Endothelial cell of umbilical vein (primary cell): ENCODE measurements at regions not wholly inside any gene's neighbourhood (a gene's known extent, or its start where the extent isn't known, plus 50 kb on each side); places are given as distances from the start of the nearest gene placed in this dataset.

Experiments used
- BruUV-seq: library from RNA; stranded (reverse); fragments of 400-500 nt; replicated peaks from 2 replicates; lab custom pipeline; 2021; lab: Mats Ljungman, UMichigan
- CTCF ChIA-PET: fragments of 300-600, 350-600 bp; sonication (Branson Sonifier 250); formaldehyde crosslinking; loops from one replicate; lab custom pipeline; 2021; ENCODE audit warnings: antibody characterized with exemption, inconsistent platforms; lab: Charles Lee
- POLR2A ChIA-PET: fragments of 300-600, 350-600 bp; sonication (Branson Sonifier 250); formaldehyde crosslinking; loops from one replicate; lab custom pipeline; 2021; ENCODE audit warnings: antibody characterized with exemption, inconsistent platforms; lab: Charles Lee
- DNase-seq: peaks from one replicate; pipeline ENCODE4 v3.0.0-alpha.2; 2011; ENCODE audit warnings: low read depth, low spot score
- FAIRE-seq: peaks from 2 replicates; lab custom pipeline; 2011; peaks lifted over from hg19 to GRCh38; lab: Jason Lieb, UNC
- H2AFZ ChIP-seq: 2 replicates; pipeline ENCODE4 v1.6.0; 2012; ENCODE audit warnings: low read depth, low read length, control low read depth, inconsistent platforms
- H3K27ac ChIP-seq: 2 replicates; pipeline ENCODE4 v1.5.1; 2011; ENCODE audit warnings: low read depth, mild to moderate bottlenecking, control low read depth, low read length, moderate library complexity; ENCODE audit not compliant: insufficient read depth
- H3K27me3 ChIP-seq, 2 experiments: 2 replicates each; pipeline versions ENCODE4 v1.6.0 to v1.6.1; 2011; ENCODE audit warnings: low read length in 2 of 2, mixed read lengths in 1 of 2; ENCODE audit not compliant: control insufficient read depth in 2 of 2, insufficient read depth in 2 of 2
- H3K36me3 ChIP-seq, 2 experiments: 2 replicates in 1 of 2; 3 replicates in 1 of 2; pipeline ENCODE4 v1.5.1; 2011; ENCODE audit warnings: low read length in 2 of 2, mild to moderate bottlenecking in 1 of 2, moderate library complexity in 1 of 2; ENCODE audit not compliant: control insufficient read depth in 2 of 2, insufficient read depth in 2 of 2; ENCODE audit errors: extremely low read depth in 1 of 2
- H3K4me1 ChIP-seq: 3 replicates; pipeline ENCODE4 v1.5.1; 2011; ENCODE audit warnings: mild to moderate bottlenecking, low read length; ENCODE audit not compliant: control insufficient read depth, insufficient read depth; ENCODE audit errors: extremely low read depth
- H3K4me2 ChIP-seq: 2 replicates; pipeline ENCODE4 v1.6.1; 2011; ENCODE audit warnings: low read length, control low read depth, mixed read lengths; ENCODE audit not compliant: insufficient read depth
- H3K4me3 ChIP-seq, 3 experiments: fragments of 200-600 bp in 1 of 3; sonication (generic), shearing (Covaris generic) in 1 of 3; replicated peaks in 1 of 3; 2 replicates each; pipeline ENCODE4 v1.5.1; 2011 to 2016; ENCODE audit warnings: control low read depth in 3 of 3, low read length in 3 of 3, mild to moderate bottlenecking in 2 of 3, inconsistent platforms in 1 of 3, low read depth in 1 of 3, moderate library complexity in 1 of 3; ENCODE audit not compliant: insufficient read depth in 1 of 3
- H3K79me2 ChIP-seq: 2 replicates; pipeline ENCODE4 v1.6.0; 2012; ENCODE audit warnings: low read length, inconsistent platforms; ENCODE audit not compliant: control insufficient read depth, insufficient read depth
- H3K9ac ChIP-seq: replicated peaks from 2 replicates; pipeline ENCODE3; 2011; ENCODE audit warnings: low read length, control low read depth; ENCODE audit not compliant: insufficient read depth; ENCODE audit errors: extremely low read depth
- H3K9me1 ChIP-seq: replicated peaks from 3 replicates; pipeline ENCODE4 v1.6.0; 2011; ENCODE audit warnings: mild to moderate bottlenecking, low read length; ENCODE audit not compliant: control insufficient read depth, insufficient read depth; ENCODE audit errors: extremely low read depth
- H3K9me3 ChIP-seq: replicated peaks from 2 replicates; pipeline ENCODE4 v1.5.1; 2012; ENCODE audit warnings: low read length, inconsistent platforms; ENCODE audit not compliant: control insufficient read depth, insufficient read depth
- H4K20me1 ChIP-seq: replicated peaks from 2 replicates; pipeline ENCODE3; 2011; ENCODE audit warnings: mild to moderate bottlenecking, low read length; ENCODE audit not compliant: control insufficient read depth, insufficient read depth; ENCODE audit errors: extremely low read depth
- CTCF ChIP-seq, 2 donors: IDR thresholded peaks; 1 replicate in 1 of 2; 2 replicates in 1 of 2; pipeline ENCODE4 v1.5.1; 2011; ENCODE audit warnings: low read length in 2 of 2, mild to moderate bottlenecking in 2 of 2, moderate library complexity in 2 of 2, control low read depth in 1 of 2, inconsistent platforms in 1 of 2, low read depth in 1 of 2; ENCODE audit not compliant: insufficient read depth in 1 of 2; ENCODE audit errors: extremely low read depth in 1 of 2
- EZH2 ChIP-seq: IDR thresholded peaks from 2 replicates; pipeline ENCODE4 v1.6.1; 2012; ENCODE audit warnings: borderline replicate concordance, low read depth, mild to moderate bottlenecking, moderate library complexity, low read length, inconsistent platforms; ENCODE audit not compliant: severe bottlenecking
- FOS ChIP-seq: IDR thresholded peaks from 2 replicates; pipeline ENCODE4 v1.6.1; 2011; ENCODE audit warnings: mild to moderate bottlenecking, low read length, moderate library complexity, borderline replicate concordance; ENCODE audit not compliant: insufficient read depth
- GATA2 ChIP-seq: IDR thresholded peaks from 2 replicates; pipeline ENCODE4 v1.7.0; 2011; ENCODE audit warnings: low read depth, mild to moderate bottlenecking, moderate library complexity, mixed read lengths, low read length; ENCODE audit not compliant: insufficient read length, insufficient read depth
- JUN ChIP-seq: IDR thresholded peaks from 2 replicates; pipeline ENCODE4 v1.6.1; 2011; ENCODE audit warnings: borderline replicate concordance, low read depth; ENCODE audit not compliant: insufficient read length, insufficient read depth
- MAX ChIP-seq: IDR thresholded peaks from 2 replicates; pipeline ENCODE4 v1.6.1; 2011; ENCODE audit not compliant: insufficient read depth, insufficient read length
- POLR2A ChIP-seq: IDR thresholded peaks from 2 replicates; pipeline ENCODE4 v1.6.1; 2012; ENCODE audit warnings: low read depth, mild to moderate bottlenecking, control low read depth, low read length
- POLR2AphosphoS5 ChIP-seq: IDR thresholded peaks from 2 replicates; pipeline ENCODE4 v1.6.1; 2012; ENCODE audit warnings: low read depth, mild to moderate bottlenecking, control low read depth, low read length, moderate library complexity; ENCODE audit not compliant: insufficient read depth
- dilution Hi-C: fragments of 300-500 bp; cut with MboI; formaldehyde crosslinking; loops from one replicate; pipeline ENCODE4 v1.15.0; 2019; ENCODE audit warnings: low sequenced_read_pairs; ENCODE audit not compliant: extremely low pct_ligation_motif_present
- intact Hi-C: fragments of 100-400 bp; cut with micrococcal nuclease; formaldehyde crosslinking; loops from one replicate; pipeline ENCODE4 v1.10.0; 2022

GRCh38 chr5:121325930-121326329, 525.8 kb upstream of the FTMT start:
- dilution Hi-C loops (no loop called here), intact Hi-C loops (loop anchor here (2.0 to 10.0 kb wide), 4 partner anchors 73 to 511 kb away; no protein-coding TSS in a partner anchor)
- TF ChIP-seq MAX = no peak
- TF ChIP-seq POLR2A = peak; percentile 34
- TF ChIP-seq FOS = peak; percentile 22
- peak; percentile 24 for TF ChIP-seq POLR2AphosphoS5
- TF ChIP-seq GATA2 = no peak
- TF ChIP-seq JUN = no peak
- TF ChIP-seq CTCF (IDR thresholded peaks at IDR 0.05; ENCODE audit: extremely low read depth in 1 of 2, insufficient read depth in 1 of 2, low read depth in 1 of 2, low read length in 2 of 2) = no peak
- TF ChIP-seq EZH2 = no peak
- Histone ChIP-seq H3K4me1 (no peaks in the 10 kb centered on the region), H3K4me3 (no peak overlapping the region), H3K9me1 (no peaks in the 10 kb centered on the region), H4K20me1 (no peaks in the 10 kb centered on the region), H3K79me2 (no peaks in the 10 kb centered on the region), H3K9me3 (no peaks in the 10 kb centered on the region), H3K27ac (no peak overlapping the region), H3K9ac (no peak overlapping the region), H3K36me3 (no peaks in the 10 kb centered on the region), H3K27me3 (no peaks in the 10 kb centered on the region), H2AFZ (peak overlapping the region; percentile 42), H3K4me2 (no peak overlapping the region)
- no peak for FAIRE-seq
- peak; percentile 90 for DNase-seq
- no TSS peak for BruUV-seq
- ChIA-PET POLR2A (no interaction called here), CTCF (no interaction called here)
